ENCODE measurements at regions not wholly inside any gene's neighbourhood (a gene's known extent, or its start where the extent isn't known, plus 50 kb on each side); places are given as distances from the start of the nearest gene placed in this dataset.

- Mint-ChIP-seq H3K9me3 (no peaks in the 10 kb centered on the region), H3K4me1 (no peaks in the 10 kb centered on the region), H3K4me3 (no peak overlapping the region), H3K27me3 (no peaks in the 10 kb centered on the region), H3K36me3 (no peaks in the 10 kb centered on the region), H3K27ac (no peak overlapping the region)
- H3K9me3 ChIP-seq (ENCODE audit: control insufficient read depth in 2 of 2, low read length in 2 of 2) = no peaks in the 10 kb centered on the region
- no peaks in the 10 kb centered on the region for H3K36me3 ChIP-seq (ENCODE audit: control insufficient read depth, insufficient read depth, low read length)
- no peak overlapping the region for H3K27ac ChIP-seq (ENCODE audit: insufficient read depth, low read length, poor library complexity, severe bottlenecking)
- H3K27me3 ChIP-seq (ENCODE audit: control insufficient read depth, insufficient read depth, low read length) = no peaks in the 10 kb centered on the region
- ATAC-seq (ENCODE audit: low read depth in 2 of 2) (no peak), DNase-seq (no peak)
- H3K4me3 ChIP-seq (ENCODE audit: low read depth, low read length) = no peak overlapping the region
- H3K4me1 ChIP-seq (ENCODE audit: control insufficient read depth, insufficient read depth, low read length, poor library complexity, severe bottlenecking) = no peaks in the 10 kb centered on the region
Observed at GRCh38 chr2:150292807-150293206, 194.7 kb downstream of the RND3 start.

GRCh38 chr2:150292192-150292591 is 195.3 kb downstream of the RND3 start:
- Mint-ChIP-seq H3K4me1 (no peaks in the 10 kb centered on the region), H3K27me3 (no peaks in the 10 kb centered on the region), H3K4me3 (no peak overlapping the region), H3K9me3 (peaks cover 0 to 2% (median 0%) of the 10 kb centered on the region in 7 donors), H3K27ac (no peak overlapping the region), H3K36me3 (no peaks in the 10 kb centered on the region)
- ATAC-seq (ENCODE audit: low read depth in 2 of 2) (no peak), DNase-seq (no peak)
- Histone ChIP-seq H3K4me3 (ENCODE audit: low read depth, low read length) (no peak overlapping the region), H3K27me3 (ENCODE audit: control insufficient read depth, insufficient read depth, low read length) (no peaks in the 10 kb centered on the region), H3K27ac (ENCODE audit: insufficient read depth, low read length, poor library complexity, severe bottlenecking) (no peak overlapping the region), H3K4me1 (ENCODE audit: control insufficient read depth, insufficient read depth, low read length, poor library complexity, severe bottlenecking) (no peaks in the 10 kb centered on the region), H3K9me3 (ENCODE audit: control insufficient read depth in 2 of 2, low read length in 2 of 2) (no peaks in the 10 kb centered on the region), H3K36me3 (ENCODE audit: control insufficient read depth, insufficient read depth, low read length) (no peaks in the 10 kb centered on the region)

- no peaks in the 10 kb centered on the region for H3K27me3 ChIP-seq (ENCODE audit: control insufficient read depth, insufficient read depth, low read length)
- H3K27ac ChIP-seq (ENCODE audit: insufficient read depth, low read length, poor library complexity, severe bottlenecking) = no peak overlapping the region
- ATAC-seq (ENCODE audit: low read depth in 2 of 2) = no peak
- no peaks in the 10 kb centered on the region for H3K4me1 Mint-ChIP-seq
- no peak overlapping the region for H3K4me3 ChIP-seq (ENCODE audit: low read depth, low read length)
- no peaks in the 10 kb centered on the region for H3K27me3 Mint-ChIP-seq
- no peak overlapping the region for H3K4me3 Mint-ChIP-seq
- H3K36me3 ChIP-seq (ENCODE audit: control insufficient read depth, insufficient read depth, low read length) = no peaks in the 10 kb centered on the region
- no peaks in the 10 kb centered on the region for H3K4me1 ChIP-seq (ENCODE audit: control insufficient read depth, insufficient read depth, low read length, poor library complexity, severe bottlenecking)
- peaks cover 0 to 4% (median 0%) of the 10 kb centered on the region in 7 donors for H3K9me3 Mint-ChIP-seq
- H3K27ac Mint-ChIP-seq = no peak overlapping the region
- H3K36me3 Mint-ChIP-seq = no peaks in the 10 kb centered on the region
- H3K9me3 ChIP-seq (ENCODE audit: control insufficient read depth in 2 of 2, low read length in 2 of 2) = no peaks in the 10 kb centered on the region
- DNase-seq = no peak
Observed at GRCh38 chr2:150286730-150287362, 200.6 kb downstream of the RND3 start.

GRCh38 chr2:150284116-150284515 is 203.4 kb downstream of the RND3 start:
- no peaks in the 10 kb centered on the region for H3K27me3 Mint-ChIP-seq
- H3K27ac Mint-ChIP-seq = no peak overlapping the region
- H3K36me3 ChIP-seq (ENCODE audit: control insufficient read depth, insufficient read depth, low read length) = no peaks in the 10 kb centered on the region
- ATAC-seq (ENCODE audit: low read depth in 2 of 2) (no peak), DNase-seq (no peak)
- no peaks in the 10 kb centered on the region for H3K9me3 ChIP-seq (ENCODE audit: control insufficient read depth in 2 of 2, low read length in 2 of 2)
- H3K4me1 ChIP-seq (ENCODE audit: control insufficient read depth, insufficient read depth, low read length, poor library complexity, severe bottlenecking) = no peaks in the 10 kb centered on the region
- peaks cover 0 to 4% (median 2%) of the 10 kb centered on the region in 7 donors for H3K9me3 Mint-ChIP-seq
- no peaks in the 10 kb centered on the region for H3K4me1 Mint-ChIP-seq
- H3K36me3 Mint-ChIP-seq = no peaks in the 10 kb centered on the region
- no peak overlapping the region for H3K27ac ChIP-seq (ENCODE audit: insufficient read depth, low read length, poor library complexity, severe bottlenecking)
- no peak overlapping the region for H3K4me3 Mint-ChIP-seq
- no peak overlapping the region for H3K4me3 ChIP-seq (ENCODE audit: low read depth, low read length)
- no peaks in the 10 kb centered on the region for H3K27me3 ChIP-seq (ENCODE audit: control insufficient read depth, insufficient read depth, low read length)

- ATAC-seq (ENCODE audit: low read depth in 2 of 2) (no peak), DNase-seq (no peak)
- no peaks in the 10 kb centered on the region for H3K27me3 ChIP-seq (ENCODE audit: control insufficient read depth, insufficient read depth, low read length)
- no peaks in the 10 kb centered on the region for H3K36me3 ChIP-seq (ENCODE audit: control insufficient read depth, insufficient read depth, low read length)
- H3K27ac ChIP-seq (ENCODE audit: insufficient read depth, low read length, poor library complexity, severe bottlenecking) = no peak overlapping the region
- H3K4me3 ChIP-seq (ENCODE audit: low read depth, low read length) = no peak overlapping the region
- Mint-ChIP-seq H3K27me3 (no peaks in the 10 kb centered on the region), H3K4me1 (no peaks in the 10 kb centered on the region), H3K9me3 (peaks cover 0 to 9% (median 3%) of the 10 kb centered on the region in 7 donors), H3K27ac (no peak overlapping the region), H3K4me3 (no peak overlapping the region), H3K36me3 (no peaks in the 10 kb centered on the region)
- peaks cover 0 to 1% of the 10 kb centered on the region in 2 experiments for H3K9me3 ChIP-seq (ENCODE audit: control insufficient read depth in 2 of 2, low read length in 2 of 2)
- H3K4me1 ChIP-seq (ENCODE audit: control insufficient read depth, insufficient read depth, low read length, poor library complexity, severe bottlenecking) = no peaks in the 10 kb centered on the region
Observed at GRCh38 chr2:150282771-150283371, 204.6 kb downstream of the RND3 start.

- Histone ChIP-seq H3K9me3 (ENCODE audit: control insufficient read depth in 2 of 2, low read length in 2 of 2) (peaks cover 0 to 4% of the 10 kb centered on the region in 2 experiments), H3K27me3 (ENCODE audit: control insufficient read depth, insufficient read depth, low read length) (no peaks in the 10 kb centered on the region), H3K27ac (ENCODE audit: insufficient read depth, low read length, poor library complexity, severe bottlenecking) (no peak overlapping the region), H3K4me3 (ENCODE audit: low read depth, low read length) (no peak overlapping the region), H3K4me1 (ENCODE audit: control insufficient read depth, insufficient read depth, low read length, poor library complexity, severe bottlenecking) (no peaks in the 10 kb centered on the region), H3K36me3 (ENCODE audit: control insufficient read depth, insufficient read depth, low read length) (no peaks in the 10 kb centered on the region)
- Mint-ChIP-seq H3K9me3 (peaks cover 0 to 11% (median 5%) of the 10 kb centered on the region in 7 donors), H3K4me3 (no peak overlapping the region), H3K4me1 (no peaks in the 10 kb centered on the region), H3K27ac (no peak overlapping the region), H3K27me3 (no peaks in the 10 kb centered on the region), H3K36me3 (no peaks in the 10 kb centered on the region)
- ATAC-seq (ENCODE audit: low read depth in 2 of 2) (no peak), DNase-seq (no peak)
Observed at GRCh38 chr2:150282357-150282756, 205.1 kb downstream of the RND3 start.

- Histone ChIP-seq H3K4me1 (ENCODE audit: control insufficient read depth, insufficient read depth, low read length, poor library complexity, severe bottlenecking) (no peaks in the 10 kb centered on the region), H3K9me3 (ENCODE audit: control insufficient read depth in 2 of 2, low read length in 2 of 2) (peaks cover 0 to 4% of the 10 kb centered on the region in 2 experiments), H3K27me3 (ENCODE audit: control insufficient read depth, insufficient read depth, low read length) (no peaks in the 10 kb centered on the region), H3K27ac (ENCODE audit: insufficient read depth, low read length, poor library complexity, severe bottlenecking) (no peak overlapping the region), H3K4me3 (ENCODE audit: low read depth, low read length) (no peak overlapping the region), H3K36me3 (ENCODE audit: control insufficient read depth, insufficient read depth, low read length) (no peaks in the 10 kb centered on the region)
- no peaks in the 10 kb centered on the region for H3K36me3 Mint-ChIP-seq
- H3K27me3 Mint-ChIP-seq = no peaks in the 10 kb centered on the region
- H3K4me3 Mint-ChIP-seq = no peak overlapping the region
- ATAC-seq (ENCODE audit: low read depth in 2 of 2) (no peak), DNase-seq (no peak)
- no peaks in the 10 kb centered on the region for H3K4me1 Mint-ChIP-seq
- no peak overlapping the region for H3K27ac Mint-ChIP-seq
- peaks cover 0 to 18% (median 7%) of the 10 kb centered on the region in 7 donors for H3K9me3 Mint-ChIP-seq
Observed at GRCh38 chr2:150280231-150280630, 207.2 kb downstream of the RND3 start.

GRCh38 chr2:150279686-150280085 is 207.8 kb downstream of the RND3 start:
- no peak for DNase-seq
- Histone ChIP-seq H3K27ac (ENCODE audit: insufficient read depth, low read length, poor library complexity, severe bottlenecking) (no peak overlapping the region), H3K4me1 (ENCODE audit: control insufficient read depth, insufficient read depth, low read length, poor library complexity, severe bottlenecking) (no peaks in the 10 kb centered on the region), H3K27me3 (ENCODE audit: control insufficient read depth, insufficient read depth, low read length) (no peaks in the 10 kb centered on the region), H3K36me3 (ENCODE audit: control insufficient read depth, insufficient read depth, low read length) (no peaks in the 10 kb centered on the region), H3K4me3 (ENCODE audit: low read depth, low read length) (no peak overlapping the region), H3K9me3 (ENCODE audit: control insufficient read depth in 2 of 2, low read length in 2 of 2) (peaks cover 0 to 4% of the 10 kb centered on the region in 2 experiments)
- Mint-ChIP-seq H3K4me3 (no peak overlapping the region), H3K4me1 (no peaks in the 10 kb centered on the region), H3K36me3 (no peaks in the 10 kb centered on the region), H3K9me3 (peaks cover 0 to 18% (median 7%) of the 10 kb centered on the region in 7 donors), H3K27ac (no peak overlapping the region), H3K27me3 (no peaks in the 10 kb centered on the region)
- no peak for ATAC-seq (ENCODE audit: low read depth in 2 of 2)
